Pancreas (tissue), 10 donors: ENCODE measurements at regions not wholly inside any gene's neighbourhood (a gene's known extent, or its start where the extent isn't known, plus 50 kb on each side); places are given as distances from the start of the nearest gene placed in this dataset.

Experiments
- ATAC-seq, 4 donors: fragments of 200-7000 bp; cut with Tn5 transposase; one replicate each; pipeline versions ENCODE4 v1.8.0 to v1.9.1; 2020; ENCODE audit warnings: mild to moderate bottlenecking in 4 of 4, moderate library complexity in 4 of 4
- DNase-seq, 6 donors: peaks; one replicate each; pipeline ENCODE4 v3.0.0-alpha.2; 2020
- FAIRE-seq: peaks from 2 replicates; lab custom pipeline; 2012; peaks lifted over from hg19 to GRCh38; lab: Jason Lieb, UNC
- H3K27ac ChIP-seq, 4 donors: fragments of 200-600 bp; sonication (generic); 1 replicate in 3 of 4; 2 replicates in 1 of 4; pipeline versions ENCODE4 v1.5.0 to v1.8.0; 2020
- H3K27me3 ChIP-seq, 4 donors: fragments of 200-600 bp; one replicate each; pipeline ENCODE4 v1.8.0; 2021
- H3K36me3 ChIP-seq, 3 donors: fragments of 200-600 bp; sonication (generic) in 1 of 3; one replicate each; pipeline versions ENCODE4 v1.5.0 to v1.8.0; 2020 to 2021
- H3K4me1 ChIP-seq, 3 donors: fragments of 200-600 bp; one replicate each; pipeline ENCODE4 v1.8.0; 2021
- H3K4me3 ChIP-seq, 4 donors: fragments of 200-600 bp; sonication (generic) in 2 of 4; one replicate each; pipeline versions ENCODE4 v1.5.0 to v1.8.0; 2020 to 2021
- H3K9me3 ChIP-seq, 4 donors: fragments of 200-600 bp; one replicate each; pipeline ENCODE4 v1.8.0; 2021
- WGBS, 2 donors: extraction: QIAGEN DNeasy Blood & Tissue Kit; methylation state at CpG; one replicate each; pipeline ENCODE4 v1.1.7; 2013; 5-methylcytosine and 5-hydroxymethylcytosine counted together
- intact Hi-C, 3 donors: fragments of 100-400 bp; cut with DNase I; formaldehyde crosslinking; loops; one replicate each; pipeline versions ENCODE4 v1.11.1 to v1.14.2; 2022
- TF ChIP-seq, protein P1 (sequence below), 4 donors: fragments of 200-600 bp; sonication (generic) in 3 of 4; IDR thresholded peaks; one replicate each; pipeline versions ENCODE4 v1.5.0 to v1.8.0; 2021; ENCODE audit warnings: antibody characterized with exemption in 4 of 4
- donor health status: healthy with polysubstance abuse.
- donor health status: DM: no; HTN: no; CAD: no; lungs with moderate emphysema.
- donor health status: DM: no; HTN: no; CAD: no.
- donor health status: control.
- donor health status: control.
- donor health status: Bipolar disorder and iron deficiency.
- donor health status: DM: yes; HTN: yes; CAD: no.
- donor health status: DM: no; HTN: no; CAD: no.
- donor health status: DM: no; HTN: no; CAD: no.
- donor health status: DM: yes; HTN: yes; CAD: no.

- Histone ChIP-seq H3K9me3 (no peaks in the 10 kb centered on the region), H3K27ac (no peak overlapping the region), H3K27me3 (no peaks in the 10 kb centered on the region), H3K4me1 (no peaks in the 10 kb centered on the region), H3K36me3 (no peaks in the 10 kb centered on the region), H3K4me3 (no peak overlapping the region)
- no peak for FAIRE-seq
- 89 to 90% methylated on average over 3 of the region's 3 CpGs for WGBS, 2 donors
- intact Hi-C loops = no loop called here
- DNase-seq = no peak
- TF ChIP-seq, protein P1, sequence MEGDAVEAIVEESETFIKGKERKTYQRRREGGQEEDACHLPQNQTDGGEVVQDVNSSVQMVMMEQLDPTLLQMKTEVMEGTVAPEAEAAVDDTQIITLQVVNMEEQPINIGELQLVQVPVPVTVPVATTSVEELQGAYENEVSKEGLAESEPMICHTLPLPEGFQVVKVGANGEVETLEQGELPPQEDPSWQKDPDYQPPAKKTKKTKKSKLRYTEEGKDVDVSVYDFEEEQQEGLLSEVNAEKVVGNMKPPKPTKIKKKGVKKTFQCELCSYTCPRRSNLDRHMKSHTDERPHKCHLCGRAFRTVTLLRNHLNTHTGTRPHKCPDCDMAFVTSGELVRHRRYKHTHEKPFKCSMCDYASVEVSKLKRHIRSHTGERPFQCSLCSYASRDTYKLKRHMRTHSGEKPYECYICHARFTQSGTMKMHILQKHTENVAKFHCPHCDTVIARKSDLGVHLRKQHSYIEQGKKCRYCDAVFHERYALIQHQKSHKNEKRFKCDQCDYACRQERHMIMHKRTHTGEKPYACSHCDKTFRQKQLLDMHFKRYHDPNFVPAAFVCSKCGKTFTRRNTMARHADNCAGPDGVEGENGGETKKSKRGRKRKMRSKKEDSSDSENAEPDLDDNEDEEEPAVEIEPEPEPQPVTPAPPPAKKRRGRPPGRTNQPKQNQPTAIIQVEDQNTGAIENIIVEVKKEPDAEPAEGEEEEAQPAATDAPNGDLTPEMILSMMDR (IDR thresholded peaks at IDR 0.05) = no peak
- no peak for ATAC-seq
Observed at GRCh38 chr5:82789095-82789494, 288.1 kb downstream of the TMEM167A start.

DNA sequence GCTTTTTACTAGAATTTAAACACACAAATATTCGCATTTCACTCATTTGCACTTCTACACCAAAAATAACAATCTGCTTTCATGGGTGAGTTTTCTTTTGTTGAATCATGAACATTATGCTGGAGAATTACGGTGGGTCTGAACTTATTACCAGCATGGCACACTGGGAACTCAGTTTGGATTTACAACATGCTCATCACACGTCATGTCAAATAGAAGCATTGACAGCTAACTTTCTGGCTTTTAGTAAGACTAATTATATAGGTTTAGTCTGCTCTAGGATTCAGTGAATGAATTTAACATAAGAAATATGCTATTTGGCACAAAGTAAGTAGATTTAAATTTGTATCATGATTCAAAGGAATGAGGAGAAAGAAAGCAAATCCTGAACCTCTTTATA lies 290.4 kb downstream of the TMEM167A start:
- TF ChIP-seq, protein P1 (IDR thresholded peaks at IDR 0.05) = no peak
- no peaks in the 10 kb centered on the region for H3K4me1 ChIP-seq
- FAIRE-seq (no peak), ATAC-seq (no peak), DNase-seq (no peak)
- intact Hi-C loops = no loop called here
- H3K27ac ChIP-seq = no peak overlapping the region
- no peaks in the 10 kb centered on the region for H3K9me3 ChIP-seq
- WGBS, 2 donors = 90 to 97% methylated on average over 3 of the region's 3 CpGs
- no peak overlapping the region for H3K4me3 ChIP-seq
- H3K36me3 ChIP-seq = no peaks in the 10 kb centered on the region
- H3K27me3 ChIP-seq = no peaks in the 10 kb centered on the region

DNA sequence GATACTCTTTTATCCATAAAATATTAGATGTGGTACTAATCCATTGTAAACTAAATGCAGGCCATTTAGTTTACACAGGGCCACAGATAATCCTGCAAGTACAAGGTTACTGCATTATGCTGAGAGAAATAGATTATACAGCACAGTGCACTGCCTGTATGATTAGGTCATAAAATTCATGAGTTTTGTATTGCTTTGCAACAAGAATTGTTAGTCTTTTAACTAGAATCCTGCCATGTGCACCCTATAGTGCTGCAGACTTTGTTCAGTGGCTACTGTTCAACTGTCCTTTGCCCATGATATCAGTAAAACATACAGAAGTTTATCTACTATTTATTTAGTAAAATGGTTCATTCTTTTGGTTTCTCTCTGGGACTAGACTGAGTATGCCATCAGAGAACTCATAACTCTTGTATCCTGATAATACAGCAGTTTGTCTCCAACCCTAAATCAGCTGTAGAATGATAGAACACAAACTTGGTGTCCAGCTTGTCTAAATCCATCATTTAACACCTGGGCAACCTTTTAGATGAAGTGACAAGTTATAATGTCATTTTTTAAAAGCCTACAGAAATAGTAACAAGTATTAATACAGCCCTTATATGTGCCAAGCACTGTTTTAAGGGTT lies 291.2 kb downstream of the TMEM167A start:
- FAIRE-seq (no peak), ATAC-seq (peak in 3 of 4 donors; percentile 39 to 47 (median 43)), DNase-seq (no peak)
- intact Hi-C loops = no loop called here
- Histone ChIP-seq H3K9me3 (no peaks in the 10 kb centered on the region), H3K27ac (no peak overlapping the region), H3K36me3 (no peaks in the 10 kb centered on the region), H3K4me1 (no peaks in the 10 kb centered on the region), H3K27me3 (no peaks in the 10 kb centered on the region), H3K4me3 (no peak overlapping the region)
- TF ChIP-seq, protein P1 (IDR thresholded peaks at IDR 0.05) = no peak

GRCh38 chr5:82785456-82785855 lies 291.7 kb downstream of the TMEM167A start:
- Histone ChIP-seq H3K27me3 (no peaks in the 10 kb centered on the region), H3K27ac (no peak overlapping the region), H3K36me3 (no peaks in the 10 kb centered on the region), H3K4me1 (no peaks in the 10 kb centered on the region), H3K9me3 (no peaks in the 10 kb centered on the region), H3K4me3 (no peak overlapping the region)
- no peak for DNase-seq
- intact Hi-C loops = no loop called here
- TF ChIP-seq, protein P1 (IDR thresholded peaks at IDR 0.05) = no peak
- ATAC-seq = no peak
- FAIRE-seq = no peak

GRCh38 chr5:82784521-82784920 lies 292.7 kb downstream of the TMEM167A start:
- Histone ChIP-seq H3K36me3 (no peaks in the 10 kb centered on the region), H3K9me3 (no peaks in the 10 kb centered on the region), H3K27ac (no peak overlapping the region), H3K4me3 (no peak overlapping the region), H3K4me1 (no peaks in the 10 kb centered on the region), H3K27me3 (no peaks in the 10 kb centered on the region)
- ATAC-seq = no peak
- WGBS, 2 donors = 62 to 89% methylated on average over 1 of the region's 1 CpG
- TF ChIP-seq, protein P1 (IDR thresholded peaks at IDR 0.05) = no peak
- DNase-seq = no peak
- intact Hi-C loops = no loop called here
- FAIRE-seq = no peak
